Naive B cell (primary cell): ENCODE measurements at regions not wholly inside any gene's neighbourhood (a gene's known extent, or its start where the extent isn't known, plus 50 kb on each side); places are given as distances from the start of the nearest gene placed in this dataset.

Experiments
- ATAC-seq, 2 donors: fragments of 150-1000 bp; cut with Tn5 transposase; 2 replicates each; pipeline ENCODE4 v1.10.0; 2021; ENCODE audit warnings: low read depth in 2 of 2, mild to moderate bottlenecking in 2 of 2, moderate library complexity in 2 of 2
- DNase-seq: peaks from one replicate; pipeline ENCODE4 v3.0.0; 2022
- H3K27ac Mint-ChIP-seq, 6 donors: one replicate each; pipeline ENCODE4 v1.8.0; 2020 to 2022; ENCODE audit warnings: mild to moderate bottlenecking in 6 of 6, mixed read lengths in 6 of 6, moderate library complexity in 5 of 6, inconsistent platforms in 2 of 6
- H3K27me3 Mint-ChIP-seq, 3 donors: one replicate each; pipeline ENCODE4 v1.8.0; 2021 to 2022; ENCODE audit warnings: mixed read lengths in 3 of 3, mild to moderate bottlenecking in 1 of 3
- H3K36me3 Mint-ChIP-seq, 2 donors: one replicate each; pipeline ENCODE4 v1.8.0; 2020 to 2022; ENCODE audit warnings: mixed read lengths in 2 of 2, inconsistent platforms in 1 of 2, mild to moderate bottlenecking in 1 of 2
- H3K4me1 Mint-ChIP-seq, 3 donors: one replicate each; pipeline ENCODE4 v1.8.0; 2020 to 2022; ENCODE audit warnings: mixed read lengths in 3 of 3, inconsistent platforms in 1 of 3, mild to moderate bottlenecking in 1 of 3, moderate library complexity in 1 of 3
- H3K4me3 Mint-ChIP-seq, 8 donors: one replicate each; pipeline ENCODE4 v1.8.0; 2020 to 2022; ENCODE audit warnings: mild to moderate bottlenecking in 8 of 8, mixed read lengths in 8 of 8, moderate library complexity in 8 of 8, inconsistent platforms in 2 of 8
- H3K9me3 Mint-ChIP-seq, 7 donors: one replicate each; pipeline ENCODE4 v1.8.0; 2020 to 2022; ENCODE audit warnings: mixed read lengths in 7 of 7, mild to moderate bottlenecking in 5 of 7, inconsistent platforms in 2 of 7, moderate library complexity in 1 of 7

- no peaks in the 10 kb centered on the region for H3K4me1 Mint-ChIP-seq
Observed at GRCh38 chr4:28868841-28869240, 1851.3 kb upstream of the PCDH7 start.

GRCh38 chr4:28879178-28879577 lies 1841.0 kb upstream of the PCDH7 start:
- no peak for ATAC-seq
- Mint-ChIP-seq H3K4me3 (no peak overlapping the region), H3K4me1 (no peaks in the 10 kb centered on the region), H3K27me3 (no peaks in the 10 kb centered on the region), H3K36me3 (no peaks in the 10 kb centered on the region), H3K9me3 (peaks cover 0 to 6% (median 2%) of the 10 kb centered on the region in 7 donors), H3K27ac (no peak overlapping the region)
- no peak for DNase-seq

More at GRCh38 chr4:28868841-28869240, 1851.3 kb upstream of the PCDH7 start:
- Mint-ChIP-seq H3K27ac (no peak overlapping the region), H3K4me3 (no peak overlapping the region), H3K9me3 (peaks cover 0 to 13% (median 0%) of the 10 kb centered on the region in 7 donors), H3K36me3 (no peaks in the 10 kb centered on the region), H3K27me3 (no peaks in the 10 kb centered on the region)
- ATAC-seq (no peak), DNase-seq (no peak)

DNA sequence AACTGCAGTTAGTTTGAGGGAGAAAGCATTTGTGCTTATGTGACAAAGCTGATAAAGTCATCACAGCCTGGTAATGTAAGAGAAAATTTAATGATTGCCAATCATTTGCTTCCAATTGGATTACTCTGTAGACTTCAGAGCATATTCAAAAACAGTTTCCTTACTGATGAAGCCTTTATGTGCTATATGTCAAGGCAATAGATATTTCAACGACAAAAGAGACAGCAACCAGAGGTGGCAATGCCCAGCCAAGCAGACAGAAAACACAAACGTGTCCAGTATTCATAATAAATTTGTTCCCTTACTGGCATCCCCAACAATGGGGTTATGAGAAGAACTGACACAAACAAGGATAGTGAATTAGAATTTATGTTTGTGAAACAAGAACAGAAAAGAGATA lies 1840.3 kb upstream of the PCDH7 start:
- Mint-ChIP-seq H3K27ac (no peak overlapping the region), H3K27me3 (no peaks in the 10 kb centered on the region), H3K4me3 (no peak overlapping the region), H3K36me3 (no peaks in the 10 kb centered on the region), H3K9me3 (peaks cover 0 to 6% (median 2%) of the 10 kb centered on the region in 7 donors), H3K4me1 (no peaks in the 10 kb centered on the region)
- ATAC-seq (no peak), DNase-seq (no peak)

DNA sequence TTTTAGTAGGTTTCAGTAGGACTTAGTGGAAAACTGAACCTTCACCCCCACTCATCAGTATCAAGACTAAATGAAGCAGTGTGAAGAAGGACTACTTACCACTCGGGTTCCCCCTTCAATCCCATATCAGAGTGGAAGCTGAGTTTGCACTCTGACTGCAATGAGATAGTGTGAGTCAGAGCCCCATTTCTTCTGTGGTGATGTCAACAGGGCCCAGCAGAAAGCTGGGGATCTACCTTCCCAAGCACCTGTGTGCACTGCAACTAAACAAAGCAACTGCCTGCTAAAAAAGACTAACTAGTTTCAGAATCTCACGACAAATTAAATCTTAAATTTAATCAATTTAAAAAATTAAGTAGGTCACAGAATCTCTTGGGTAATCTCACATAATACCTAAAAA lies 1837.0 kb upstream of the PCDH7 start:
- H3K4me3 Mint-ChIP-seq, result no peak overlapping the region

GRCh38 chr4:28886934-28887333 lies 1833.2 kb upstream of the PCDH7 start:
- H3K27me3 Mint-ChIP-seq, result no peaks in the 10 kb centered on the region
- H3K9me3 Mint-ChIP-seq, result peaks cover 0 to 4% (median 3%) of the 10 kb centered on the region in 7 donors
- H3K36me3 Mint-ChIP-seq, result no peaks in the 10 kb centered on the region
- H3K4me1 Mint-ChIP-seq, result no peaks in the 10 kb centered on the region
- no peak overlapping the region for H3K4me3 Mint-ChIP-seq
- ATAC-seq (no peak), DNase-seq (no peak)
- H3K27ac Mint-ChIP-seq, result no peak overlapping the region

More for the DNA sequence above, 1837.0 kb upstream of the PCDH7 start:
- no peak for ATAC-seq
- Mint-ChIP-seq H3K9me3 (peaks cover 0 to 4% (median 3%) of the 10 kb centered on the region in 7 donors), H3K27ac (no peak overlapping the region), H3K27me3 (no peaks in the 10 kb centered on the region), H3K36me3 (no peaks in the 10 kb centered on the region), H3K4me1 (no peaks in the 10 kb centered on the region)
- DNase-seq, result no peak

GRCh38 chr4:28890949-28891775 lies 1829.0 kb upstream of the PCDH7 start:
- H3K36me3 Mint-ChIP-seq, result no peaks in the 10 kb centered on the region
- H3K4me1 Mint-ChIP-seq, result no peaks in the 10 kb centered on the region
- H3K4me3 Mint-ChIP-seq, result no peak overlapping the region
- H3K27me3 Mint-ChIP-seq, result no peaks in the 10 kb centered on the region
- DNase-seq (no peak), ATAC-seq (no peak)
- peaks cover 0 to 14% (median 7%) of the 10 kb centered on the region in 7 donors for H3K9me3 Mint-ChIP-seq
- no peak overlapping the region for H3K27ac Mint-ChIP-seq

DNA sequence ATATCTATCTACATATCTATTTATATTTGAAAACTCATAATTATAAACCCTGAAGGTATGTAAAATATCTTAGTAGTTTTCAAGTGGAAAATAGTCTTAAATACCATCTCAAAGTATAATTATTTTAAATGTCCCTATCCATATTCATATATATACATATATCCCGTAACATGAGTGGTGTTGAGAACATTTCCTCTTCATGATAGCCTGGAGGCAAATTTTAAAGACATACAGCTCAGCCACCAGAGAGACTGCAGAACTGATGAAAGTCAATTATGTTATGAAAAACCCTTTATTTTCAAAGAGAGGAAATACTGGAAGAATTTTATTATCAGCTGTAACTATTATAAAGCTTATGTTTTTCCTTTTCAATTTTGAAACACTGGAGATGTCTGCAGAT lies 1806.7 kb upstream of the PCDH7 start:
- H3K27me3 Mint-ChIP-seq, result no peaks in the 10 kb centered on the region
- no peak overlapping the region for H3K4me3 Mint-ChIP-seq
- peaks cover 0 to 11% (median 4%) of the 10 kb centered on the region in 7 donors for H3K9me3 Mint-ChIP-seq
- ATAC-seq, result no peak
- DNase-seq, result no peak
- H3K4me1 Mint-ChIP-seq, result no peaks in the 10 kb centered on the region
- H3K27ac Mint-ChIP-seq, result no peak overlapping the region
- H3K36me3 Mint-ChIP-seq, result peaks cover 0 to 5% of the 10 kb centered on the region in 2 donors

DNA sequence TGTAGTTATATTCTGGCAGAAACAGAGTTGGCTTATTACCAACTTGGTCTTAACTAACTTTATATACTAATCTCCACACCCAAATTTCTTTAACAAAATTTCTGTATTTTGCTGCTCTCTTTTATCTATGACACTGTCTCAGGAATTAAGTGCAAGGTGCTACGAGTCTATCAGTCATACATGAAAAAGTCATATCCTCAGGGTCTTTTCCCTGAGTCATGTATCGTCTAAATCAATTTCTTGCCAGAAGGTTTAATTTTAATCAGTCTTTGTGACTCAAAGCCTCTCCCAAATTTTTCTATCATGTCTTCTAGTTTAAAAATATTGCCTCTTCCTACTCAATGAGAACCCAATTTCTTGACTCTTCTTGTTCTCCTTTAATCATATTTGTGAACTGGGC lies 1803.6 kb upstream of the PCDH7 start:
- DNase-seq, result no peak
- ATAC-seq, result no peak
- H3K4me3 Mint-ChIP-seq, result no peak overlapping the region
- H3K36me3 Mint-ChIP-seq, result peaks cover 0 to 5% of the 10 kb centered on the region in 2 donors
- H3K9me3 Mint-ChIP-seq, result peaks cover 0 to 14% (median 4%) of the 10 kb centered on the region in 7 donors
- no peak overlapping the region for H3K27ac Mint-ChIP-seq
- H3K4me1 Mint-ChIP-seq, result no peaks in the 10 kb centered on the region
- no peaks in the 10 kb centered on the region for H3K27me3 Mint-ChIP-seq

GRCh38 chr4:28918871-28919270 lies 1801.3 kb upstream of the PCDH7 start:
- DNase-seq (no peak), ATAC-seq (no peak)
- Mint-ChIP-seq H3K36me3 (peaks cover 0 to 5% of the 10 kb centered on the region in 2 donors), H3K27ac (no peak overlapping the region), H3K9me3 (peaks cover 0 to 14% (median 4%) of the 10 kb centered on the region in 7 donors), H3K27me3 (no peaks in the 10 kb centered on the region), H3K4me3 (no peak overlapping the region), H3K4me1 (no peaks in the 10 kb centered on the region)

- ATAC-seq, result no peak
- Mint-ChIP-seq H3K36me3 (peaks cover 0 to 2% of the 10 kb centered on the region in 2 donors), H3K27me3 (no peaks in the 10 kb centered on the region), H3K4me1 (no peaks in the 10 kb centered on the region), H3K27ac (no peak overlapping the region), H3K9me3 (peaks cover 0 to 10% (median 6%) of the 10 kb centered on the region in 7 donors), H3K4me3 (no peak overlapping the region)
- no peak for DNase-seq
Observed at GRCh38 chr4:28921886-28922285, 1798.3 kb upstream of the PCDH7 start.

GRCh38 chr4:28926156-28926555 lies 1794.0 kb upstream of the PCDH7 start:
- Mint-ChIP-seq H3K27me3 (no peaks in the 10 kb centered on the region), H3K27ac (no peak overlapping the region), H3K4me1 (no peaks in the 10 kb centered on the region), H3K36me3 (no peaks in the 10 kb centered on the region), H3K9me3 (peaks cover 0 to 7% (median 4%) of the 10 kb centered on the region in 7 donors), H3K4me3 (no peak overlapping the region)
- no peak for DNase-seq
- no peak for ATAC-seq

DNA sequence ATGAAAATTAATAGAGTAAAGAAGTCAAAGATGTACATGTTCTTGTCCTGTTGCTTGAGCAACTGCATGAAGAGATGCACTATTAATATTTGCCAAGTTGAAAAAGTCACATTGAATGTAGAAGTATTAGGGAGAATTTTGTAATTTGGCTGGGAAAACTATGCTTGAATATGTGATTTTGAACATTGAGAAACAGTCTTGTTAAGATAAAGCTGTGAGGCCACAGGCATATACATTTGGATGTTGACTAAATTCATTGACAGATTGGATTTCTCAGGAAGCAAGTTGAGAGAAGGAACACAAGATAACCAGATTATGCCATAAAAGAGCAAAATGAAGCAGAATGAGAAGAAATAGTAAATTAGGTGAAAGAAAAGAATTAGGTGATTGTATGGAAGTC lies 1777.5 kb upstream of the PCDH7 start:
- DNase-seq, result no peak
- H3K4me1 Mint-ChIP-seq, result no peaks in the 10 kb centered on the region
- H3K27ac Mint-ChIP-seq, result no peak overlapping the region

GRCh38 chr4:28947374-28947773 lies 1772.8 kb upstream of the PCDH7 start:
- H3K4me1 Mint-ChIP-seq, result no peaks in the 10 kb centered on the region
- no peaks in the 10 kb centered on the region for H3K27me3 Mint-ChIP-seq
- no peak overlapping the region for H3K4me3 Mint-ChIP-seq

More for the DNA sequence above, 1777.5 kb upstream of the PCDH7 start:
- Mint-ChIP-seq H3K27me3 (no peaks in the 10 kb centered on the region), H3K4me3 (no peak overlapping the region), H3K9me3 (peaks cover 3 to 17% (median 9%) of the 10 kb centered on the region in 7 donors), H3K36me3 (no peaks in the 10 kb centered on the region)
- no peak for ATAC-seq

GRCh38 chr4:28948501-28948900 lies 1771.7 kb upstream of the PCDH7 start:
- ATAC-seq, result no peak
- no peaks in the 10 kb centered on the region for H3K4me1 Mint-ChIP-seq
- H3K9me3 Mint-ChIP-seq, result peaks cover 0 to 10% (median 2%) of the 10 kb centered on the region in 7 donors
- H3K27ac Mint-ChIP-seq, result no peak overlapping the region
- H3K4me3 Mint-ChIP-seq, result no peak overlapping the region
- no peaks in the 10 kb centered on the region for H3K27me3 Mint-ChIP-seq
- no peaks in the 10 kb centered on the region for H3K36me3 Mint-ChIP-seq
- DNase-seq, result no peak

More at GRCh38 chr4:28947374-28947773, 1772.8 kb upstream of the PCDH7 start:
- DNase-seq (no peak), ATAC-seq (no peak)
- Mint-ChIP-seq H3K27ac (no peak overlapping the region), H3K9me3 (peaks cover under 1 to 10% (median 6%) of the 10 kb centered on the region in 7 donors), H3K36me3 (no peaks in the 10 kb centered on the region)
